ENCODE measurements at regions not wholly inside any gene's neighbourhood (a gene's known extent, or its start where the extent isn't known, plus 50 kb on each side); places are given as distances from the start of the nearest gene placed in this dataset.

DNA sequence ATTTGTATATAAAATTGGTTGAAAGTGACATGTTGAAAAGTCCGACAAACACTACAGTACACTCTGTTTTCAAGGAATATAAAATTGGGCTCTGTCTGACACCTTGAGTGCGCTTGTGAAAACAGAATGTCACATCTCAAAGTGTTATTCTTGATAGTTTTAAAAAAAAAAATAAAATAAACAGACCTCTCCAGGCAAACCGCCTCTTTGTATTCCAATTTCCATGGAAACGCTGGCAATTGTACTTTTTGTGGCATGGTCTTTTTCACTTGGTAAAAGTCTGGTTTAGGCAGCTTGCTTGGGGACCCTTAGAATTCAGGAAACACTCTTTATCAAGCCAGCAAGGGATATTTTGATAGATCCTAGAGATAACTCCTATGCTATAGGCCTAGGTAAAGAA is 302.5 kb downstream of the RAB28 start:
- no peak for DNase-seq (ENCODE audit: low spot score)

DNA sequence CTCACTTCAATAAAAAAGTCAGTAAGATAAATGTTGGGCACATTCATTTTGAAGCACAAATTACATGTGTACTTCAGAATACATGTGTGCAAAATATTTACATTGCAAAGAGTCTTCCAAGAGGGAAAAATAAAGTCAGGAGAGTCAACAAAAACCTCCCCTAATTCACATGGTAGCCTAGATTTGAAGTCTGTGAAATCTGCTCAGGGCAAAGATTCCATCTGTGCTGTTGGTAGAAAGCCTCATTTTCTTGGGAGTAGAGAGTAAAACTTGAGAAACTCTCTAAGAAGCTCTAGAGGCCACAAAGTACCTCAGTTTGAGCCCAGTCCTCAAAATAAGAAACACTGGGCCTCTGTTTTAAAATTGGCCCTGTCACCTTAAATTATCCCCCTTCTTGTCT is 303.4 kb downstream of the RAB28 start:
- DNase-seq (ENCODE audit: low spot score): no peak

DNA sequence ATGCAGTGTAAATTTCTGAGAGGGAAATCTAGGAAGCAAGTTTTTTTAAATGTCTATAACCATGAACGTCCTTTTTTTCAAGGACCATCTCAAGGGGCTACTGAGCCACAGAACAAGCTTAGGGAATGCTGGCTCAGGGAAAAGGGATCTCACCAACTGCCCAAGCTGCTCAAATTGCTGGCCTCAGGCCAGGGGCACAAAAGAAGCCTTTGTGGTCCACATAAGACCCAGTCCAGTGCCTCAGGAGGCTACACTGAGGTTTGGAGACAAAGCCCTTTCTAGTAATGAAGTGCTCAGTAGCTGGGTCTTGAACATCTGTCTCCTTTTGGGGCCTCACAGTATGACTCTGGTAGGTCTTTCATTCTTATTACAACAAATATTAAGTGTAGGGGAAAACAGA is 305.5 kb downstream of the RAB28 start:
- DNase-seq (ENCODE audit: low spot score): no peak

DNA sequence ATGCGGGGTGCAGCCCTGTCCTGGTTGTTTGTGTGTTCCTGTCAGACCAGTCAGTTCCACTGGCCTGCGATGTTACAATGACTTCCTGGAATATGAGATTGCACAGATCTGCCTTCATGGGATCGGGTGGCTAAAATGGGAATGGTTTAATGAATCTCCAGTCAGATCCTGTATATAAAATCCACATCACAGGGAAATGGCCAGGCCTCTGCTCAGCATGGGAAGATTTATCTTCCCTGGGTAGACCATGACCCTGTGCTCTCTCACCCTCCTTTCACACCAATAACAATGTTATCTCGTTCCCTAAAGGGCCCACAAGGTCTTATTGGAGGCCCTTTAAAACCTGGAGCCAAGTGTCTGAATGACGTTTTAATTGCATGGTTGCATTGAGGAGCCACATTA is 307.4 kb downstream of the RAB28 start:
- no peak for DNase-seq (ENCODE audit: low spot score)

DNA sequence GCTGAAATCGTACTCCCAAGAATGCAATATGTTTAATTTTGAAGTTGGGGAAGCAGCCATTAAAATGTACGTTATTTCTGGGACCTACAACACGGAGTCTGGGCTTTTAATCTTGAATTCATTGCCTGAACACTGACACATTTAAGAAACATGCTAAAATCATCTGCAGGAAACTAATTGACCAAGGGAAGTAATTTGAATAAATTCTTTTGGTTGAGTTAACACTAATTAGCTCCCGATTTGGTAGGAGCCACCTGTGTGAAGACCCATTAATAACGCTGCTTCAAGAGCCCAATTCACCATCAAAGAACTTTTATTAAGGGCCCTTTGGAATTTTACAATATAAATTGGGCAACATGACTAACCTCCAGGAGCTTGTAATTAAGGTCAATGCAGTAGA is 309.2 kb downstream of the RAB28 start:
- no peak for DNase-seq (ENCODE audit: low spot score)

DNA sequence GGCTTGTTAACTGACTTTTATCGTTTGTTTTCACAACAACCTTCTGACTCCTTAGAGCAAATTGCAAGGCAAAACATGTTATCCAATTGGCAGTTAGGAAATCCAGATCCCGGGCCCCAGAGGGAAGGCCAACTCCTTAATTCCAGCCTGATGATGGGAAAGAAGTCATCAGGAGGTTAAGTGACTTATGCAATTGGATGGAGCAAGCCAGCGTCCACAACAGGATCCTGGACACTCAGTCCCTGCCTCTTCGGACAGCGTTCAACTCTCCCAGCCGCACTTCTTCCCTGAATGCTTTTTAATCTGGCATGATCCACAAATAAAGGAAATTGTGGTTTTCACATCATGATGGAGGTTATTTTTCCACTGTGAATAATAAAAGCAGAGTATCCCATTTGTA is 310.1 kb downstream of the RAB28 start:
- no peak for DNase-seq (ENCODE audit: low spot score)

DNA sequence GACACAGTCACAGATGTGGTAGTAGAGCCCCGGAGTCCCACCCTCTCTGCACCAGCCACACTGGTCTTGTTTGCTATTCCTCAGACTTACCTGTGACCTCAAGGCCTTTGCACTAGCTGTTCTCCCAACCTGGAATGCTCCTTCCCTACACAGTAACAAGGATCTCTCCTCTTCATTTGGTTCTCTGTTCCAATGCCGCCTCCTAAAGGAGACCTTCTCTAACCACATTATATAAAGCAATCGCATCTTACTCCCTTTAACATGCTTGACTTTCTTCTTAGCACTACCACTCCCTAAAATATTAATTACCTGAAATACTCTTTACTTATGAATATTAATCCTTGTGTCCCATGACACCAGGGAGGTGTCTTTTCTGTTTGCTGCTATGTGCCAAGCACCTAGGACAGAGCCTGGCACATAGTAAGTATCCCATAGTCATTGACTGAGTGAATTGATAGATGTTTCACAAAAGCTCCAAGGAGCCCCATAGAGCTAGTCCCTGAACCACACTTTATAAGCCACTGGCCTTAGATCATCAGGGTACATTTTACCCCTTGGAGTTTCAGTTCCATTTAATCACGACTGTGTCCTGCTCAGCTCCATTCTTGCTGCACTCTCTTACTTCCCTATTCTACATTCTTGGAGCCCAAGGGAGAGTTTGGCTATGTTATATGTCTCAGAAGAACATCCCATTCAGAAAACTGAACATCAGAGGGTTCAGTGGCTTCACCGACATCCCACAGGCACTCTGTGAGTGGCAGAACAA is 312.7 kb downstream of the RAB28 start:
- DNase-seq (ENCODE audit: low spot score): no peak

DNA sequence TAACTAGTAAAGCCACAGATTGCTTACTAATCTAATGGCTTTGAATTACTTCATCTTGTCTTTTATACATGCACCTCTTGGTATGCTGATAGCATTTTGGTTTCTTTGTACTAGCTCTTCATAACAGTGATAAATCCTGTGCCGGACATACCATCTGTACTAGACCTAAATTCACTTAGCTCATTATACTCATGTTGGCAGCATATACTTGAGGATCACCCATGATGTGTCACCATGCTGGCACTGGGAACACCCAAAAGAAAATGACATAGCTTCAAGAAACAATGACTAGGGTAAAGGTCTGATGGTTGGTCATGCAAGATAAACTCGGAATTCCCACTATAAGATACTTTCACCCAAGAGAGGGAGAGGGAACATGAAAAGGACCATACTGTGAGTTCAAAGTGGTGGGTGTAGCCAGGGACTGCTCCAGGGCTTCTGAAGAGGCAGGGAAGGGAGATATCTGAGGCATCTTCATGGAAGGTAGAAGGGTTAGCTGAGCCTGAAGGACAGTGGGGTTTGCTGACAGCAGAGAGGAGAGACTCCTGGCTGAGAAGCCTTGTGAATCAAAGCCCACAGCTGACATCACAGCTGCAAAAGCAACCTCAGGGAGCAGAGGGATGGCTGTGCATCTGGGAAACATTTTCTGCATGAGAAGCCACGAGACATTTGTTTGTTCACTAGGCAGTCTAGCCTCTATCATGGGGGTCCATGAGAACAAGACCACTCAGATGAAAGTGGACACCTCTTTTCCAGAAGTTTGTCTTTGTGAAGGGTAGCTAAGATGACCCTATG is 314.2 kb downstream of the RAB28 start:
- no peak for DNase-seq (ENCODE audit: low spot score)

DNA sequence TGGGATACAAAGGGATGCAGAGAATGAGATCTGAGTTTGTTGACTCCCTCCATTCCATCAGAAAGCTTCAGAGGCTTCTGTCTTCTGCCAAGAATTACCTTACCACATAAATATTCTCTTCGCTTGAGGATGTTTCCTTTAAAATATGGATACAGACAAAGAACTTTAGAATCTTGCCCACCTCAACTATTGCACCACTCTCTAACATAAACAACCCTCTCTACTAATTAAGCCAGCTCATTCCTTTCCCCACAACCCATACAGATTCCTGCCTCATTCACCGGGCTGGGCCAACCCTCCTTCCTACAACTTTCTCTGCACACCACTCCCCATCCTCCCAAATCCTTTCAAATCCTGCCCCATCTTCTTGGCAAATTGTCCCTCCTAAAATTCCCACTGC is 315.8 kb downstream of the RAB28 start:
- DNase-seq (ENCODE audit: low spot score): no peak

DNA sequence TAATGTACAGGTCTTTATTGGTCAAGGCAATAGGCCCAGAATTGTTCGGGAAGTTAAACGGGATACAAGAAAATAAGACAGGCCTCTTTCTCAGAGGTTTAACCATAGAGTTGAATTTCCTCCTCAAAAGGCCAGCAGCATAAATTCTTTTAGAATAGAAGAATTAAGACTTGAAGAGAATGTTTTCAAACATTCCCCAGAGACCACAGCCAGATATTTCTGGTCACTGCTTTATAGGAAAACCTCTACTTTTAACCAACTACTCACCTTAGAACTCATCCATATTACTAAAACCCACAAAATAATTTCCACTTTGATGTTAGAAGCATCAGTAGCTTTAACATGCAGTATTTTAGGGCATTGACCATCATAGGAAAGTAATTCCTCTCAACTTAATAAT is 317.9 kb downstream of the RAB28 start:
- no peak for DNase-seq (ENCODE audit: low spot score)

DNA sequence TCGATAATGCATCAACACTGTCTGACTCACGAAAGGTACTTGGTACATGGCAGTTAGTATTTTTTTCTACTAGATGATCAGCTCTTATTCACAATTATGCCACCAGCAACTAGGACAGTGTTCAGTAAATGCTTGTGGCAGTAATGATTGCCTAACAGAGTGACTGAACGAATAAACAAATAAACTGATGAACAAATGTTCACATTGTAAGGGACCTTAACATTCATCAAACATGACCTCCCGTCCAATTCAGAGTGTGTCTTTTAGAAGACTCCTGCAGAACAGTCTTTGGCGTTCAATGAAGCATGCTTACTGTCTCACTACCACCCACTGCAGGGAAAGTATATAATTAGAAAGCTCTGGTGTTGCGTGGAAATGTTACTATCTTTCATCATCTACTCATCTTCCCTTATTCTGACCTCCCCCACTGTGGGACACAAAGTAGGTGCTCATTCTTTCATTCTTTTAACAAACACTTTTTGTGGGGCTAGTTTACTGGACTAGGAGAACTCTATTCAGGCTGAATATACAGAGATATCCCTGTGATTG is 319.3 kb downstream of the RAB28 start:
- DNase-seq (ENCODE audit: low spot score): no peak

DNA sequence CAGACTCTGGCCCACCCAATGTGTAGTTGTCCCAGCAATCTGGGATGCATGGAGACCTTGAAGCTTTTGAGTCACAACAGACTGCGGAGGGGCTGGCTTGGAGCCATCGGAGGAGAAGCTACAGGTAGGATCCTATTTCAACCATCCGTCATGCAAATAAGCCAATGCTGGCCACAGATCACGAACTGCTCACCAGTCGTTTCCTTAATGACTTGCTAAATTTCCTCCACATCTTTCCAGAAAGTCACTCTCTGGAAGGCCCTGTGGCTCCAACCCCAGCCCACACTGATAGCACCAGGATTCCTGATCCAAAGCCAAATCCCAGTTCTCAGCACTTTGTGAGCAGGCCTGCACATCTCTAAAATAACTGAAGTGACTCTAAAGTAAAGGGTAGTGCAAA is 321.3 kb downstream of the RAB28 start:
- no peak for DNase-seq (ENCODE audit: low spot score)

DNA sequence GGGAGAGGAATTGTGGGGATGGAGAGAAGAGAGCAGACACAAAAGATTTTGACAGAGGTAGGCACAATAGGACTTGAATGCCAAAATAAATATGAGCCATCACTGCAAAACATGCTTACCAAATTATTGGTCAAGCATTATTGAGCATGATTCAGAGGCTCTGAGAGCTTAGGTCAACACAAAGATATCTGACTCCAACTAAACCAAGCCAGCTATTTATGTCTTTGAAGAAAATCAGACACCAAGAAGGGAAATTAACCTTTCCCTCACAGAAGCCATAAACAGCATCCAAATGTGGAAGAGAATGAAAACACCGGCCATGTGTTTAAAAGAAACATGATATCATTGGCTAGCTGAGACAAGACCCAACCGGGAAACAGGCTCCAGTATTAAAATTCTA is 323.2 kb downstream of the RAB28 start:
- no peak for DNase-seq (ENCODE audit: low spot score)

DNA sequence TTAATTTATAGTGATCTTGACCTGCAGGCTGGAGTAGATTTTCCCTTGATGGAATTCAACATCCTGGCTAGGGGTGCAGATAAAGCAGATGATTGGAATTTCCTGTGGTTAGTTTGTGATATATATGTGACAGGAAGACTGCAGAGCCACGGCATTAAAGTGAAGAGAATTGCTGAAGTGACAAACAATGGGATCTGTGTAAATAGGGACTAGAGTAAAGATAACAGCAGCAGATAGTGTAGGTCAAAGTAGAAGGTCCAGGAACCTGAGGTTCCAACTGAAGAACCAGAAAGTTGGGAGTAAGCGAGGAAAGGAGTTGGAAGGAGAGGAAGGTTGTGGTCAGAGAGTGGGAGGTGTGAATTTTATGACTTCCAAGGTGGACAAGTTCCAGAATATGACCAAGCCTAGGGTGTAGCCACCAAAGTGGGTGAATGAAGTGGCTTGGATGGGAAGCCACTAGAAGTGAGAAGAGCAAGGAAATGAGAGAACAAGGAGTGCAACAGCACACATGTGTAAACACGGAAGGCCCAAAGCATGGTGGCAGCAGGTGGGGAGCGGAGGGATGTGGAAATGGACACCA is 325.0 kb downstream of the RAB28 start:
- no peak for DNase-seq (ENCODE audit: low spot score)

DNA sequence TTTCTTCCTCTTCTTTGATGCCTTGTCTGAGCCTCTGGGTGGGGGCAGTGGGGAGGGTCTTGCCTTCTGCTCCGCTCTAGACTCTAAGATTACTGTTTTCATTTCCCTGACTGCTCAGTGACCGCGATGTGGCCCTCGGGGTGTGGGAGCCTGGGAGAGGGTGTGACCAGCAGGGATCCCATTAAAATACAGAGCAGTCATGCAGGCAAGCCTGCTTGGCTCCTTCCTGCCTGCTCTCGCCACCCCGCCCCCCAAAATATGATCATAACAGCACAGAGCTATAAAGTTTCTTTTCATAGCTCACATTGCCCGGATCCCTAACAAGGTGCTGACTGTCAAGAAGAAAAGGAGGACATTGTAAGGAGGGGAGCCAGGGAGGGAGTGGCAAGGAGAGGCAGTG is 332.9 kb downstream of the RAB28 start:
- DNase-seq (ENCODE audit: low spot score): no peak

DNA sequence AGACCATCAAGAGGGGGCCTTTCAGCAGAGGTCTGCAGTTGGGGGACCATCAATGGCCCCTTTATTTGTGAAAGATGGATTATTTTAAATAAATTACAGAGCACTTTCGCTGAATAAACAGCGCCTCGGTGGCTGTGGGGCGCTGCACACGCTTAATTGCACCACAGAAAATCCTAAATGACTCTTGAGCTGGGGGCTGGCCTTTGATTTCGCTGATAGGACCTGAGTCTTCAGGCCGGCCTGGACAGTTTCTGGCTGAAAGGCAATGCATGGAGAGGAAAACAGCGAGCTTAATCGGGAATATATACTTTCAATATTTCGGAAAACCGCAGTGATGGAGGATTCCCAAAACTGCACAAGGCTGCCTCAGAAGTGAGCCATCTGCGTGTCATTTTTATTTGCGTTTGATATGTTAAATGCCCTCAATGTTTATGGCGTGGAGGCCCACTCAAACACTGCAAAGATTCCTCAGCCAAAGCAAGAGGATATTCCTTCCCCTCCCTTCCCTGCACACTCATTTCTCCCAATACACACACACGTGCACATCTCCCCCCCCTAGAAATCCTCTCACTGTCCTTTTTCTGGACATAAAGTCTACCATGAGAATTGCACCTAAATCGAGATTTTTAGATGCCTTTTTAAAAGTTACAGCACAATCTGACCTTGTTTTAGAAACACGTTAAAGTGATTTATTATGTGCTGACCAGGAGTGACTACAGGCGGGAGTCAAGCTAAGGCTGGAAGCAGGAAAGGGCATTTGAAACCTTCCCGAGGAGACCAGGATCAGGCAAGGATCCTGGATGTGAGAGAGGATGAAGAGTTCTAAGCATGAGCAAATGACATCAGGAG is 340.7 kb downstream of the RAB28 start:
- DNase-seq (ENCODE audit: low spot score): no peak

DNA sequence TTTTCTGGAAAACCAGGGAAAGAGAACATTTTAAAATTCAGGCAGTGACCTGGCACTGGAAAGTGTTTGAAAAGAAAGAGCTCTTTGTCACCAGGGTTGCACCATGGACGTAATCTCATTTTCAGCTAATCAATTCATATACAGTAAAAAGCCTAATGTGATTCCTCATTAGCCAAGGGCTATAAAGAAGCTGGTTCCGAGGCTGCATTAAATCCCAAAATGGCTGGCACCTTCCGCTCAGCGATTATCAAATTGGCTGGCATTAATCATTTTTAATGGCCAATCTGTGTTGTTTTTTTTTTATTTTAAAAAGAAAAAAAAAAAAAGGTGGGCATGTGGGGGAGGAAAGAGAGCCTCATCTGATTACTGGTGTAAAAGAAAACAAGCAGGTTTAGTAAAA is 341.4 kb downstream of the RAB28 start:
- no peak for DNase-seq (ENCODE audit: low spot score)

DNA sequence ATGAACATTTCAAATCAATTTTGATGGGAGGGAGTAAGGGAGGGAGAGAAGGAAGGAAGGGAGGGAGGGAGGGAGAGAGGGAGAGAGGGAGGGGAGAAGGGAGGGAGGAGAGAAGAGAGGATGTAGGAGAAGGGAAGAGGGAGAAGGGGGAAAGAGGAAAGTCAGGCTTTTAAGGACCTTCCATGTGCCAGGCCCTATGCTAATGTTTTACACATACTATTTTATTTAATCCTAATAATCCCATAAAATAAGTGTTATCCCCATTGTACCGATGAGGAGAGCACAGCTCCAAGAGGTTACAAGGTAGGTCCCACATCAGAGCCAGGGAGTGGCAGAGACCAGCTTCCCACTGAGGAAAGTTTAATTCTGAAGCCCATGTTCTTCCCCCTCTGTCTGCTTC is 341.9 kb downstream of the RAB28 start:
- no peak for DNase-seq (ENCODE audit: low spot score)

DNA sequence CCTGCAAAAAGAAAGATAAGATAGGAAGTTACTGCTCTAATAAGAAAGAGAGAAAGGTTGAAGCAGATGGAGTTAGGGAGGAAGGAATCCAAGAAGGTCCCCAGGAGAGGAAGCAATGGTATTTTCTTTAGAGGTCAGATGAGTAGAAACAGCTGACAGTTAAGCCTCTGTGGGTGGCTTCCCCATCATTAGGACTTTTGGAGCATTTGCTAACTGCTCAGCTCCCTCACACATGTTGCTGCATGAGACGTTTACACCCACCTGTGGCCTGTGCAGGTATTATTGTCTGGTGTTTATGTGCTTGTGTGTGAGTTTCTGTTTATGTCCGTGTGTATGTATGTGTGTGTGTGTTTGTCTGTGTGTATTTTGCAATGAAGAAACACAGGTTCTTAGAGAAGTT is 346.8 kb downstream of the RAB28 start:
- DNase-seq (ENCODE audit: low spot score): no peak

DNA sequence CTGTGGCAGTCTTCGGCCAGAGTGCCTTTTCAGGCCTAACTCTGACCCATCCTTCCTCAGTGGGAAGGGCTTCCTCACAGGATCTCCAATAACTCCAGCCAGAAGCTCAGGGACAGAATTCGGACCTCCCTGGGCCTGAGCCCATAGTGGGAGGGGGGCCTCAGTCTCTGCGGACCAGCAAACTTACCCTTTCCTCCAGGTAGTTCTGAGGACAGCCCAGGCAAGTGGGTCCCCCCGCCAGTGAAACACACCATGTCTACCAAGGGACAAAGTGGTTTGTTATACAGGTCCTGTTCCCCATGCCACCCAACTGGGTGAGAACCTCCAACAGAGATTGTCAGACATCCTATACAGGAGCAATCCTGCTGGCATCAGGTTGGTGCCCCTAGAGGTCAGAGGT is 350.4 kb downstream of the RAB28 start:
- no peak for DNase-seq (ENCODE audit: low spot score)

DNA sequence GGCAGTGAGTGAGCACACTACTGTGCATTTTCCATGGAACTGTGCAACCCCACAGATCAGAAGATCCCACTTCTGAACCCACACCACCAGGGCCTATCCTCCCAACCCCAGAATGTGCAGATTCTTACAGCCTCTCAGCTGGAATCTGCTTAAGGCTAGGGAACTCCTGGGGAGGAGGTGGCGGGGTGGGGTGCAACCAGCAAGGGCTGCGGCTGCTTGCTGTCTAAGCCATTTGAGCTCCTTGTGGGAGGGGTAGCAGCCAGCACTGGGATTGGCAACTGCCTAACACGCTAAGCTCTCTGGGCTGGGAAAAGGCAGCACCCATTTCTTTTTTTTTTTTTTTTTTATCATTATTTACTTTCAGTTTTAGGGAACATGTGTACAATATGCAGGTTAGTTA is 353.3 kb downstream of the RAB28 start:
- DNase-seq (ENCODE audit: low spot score): no peak

DNA sequence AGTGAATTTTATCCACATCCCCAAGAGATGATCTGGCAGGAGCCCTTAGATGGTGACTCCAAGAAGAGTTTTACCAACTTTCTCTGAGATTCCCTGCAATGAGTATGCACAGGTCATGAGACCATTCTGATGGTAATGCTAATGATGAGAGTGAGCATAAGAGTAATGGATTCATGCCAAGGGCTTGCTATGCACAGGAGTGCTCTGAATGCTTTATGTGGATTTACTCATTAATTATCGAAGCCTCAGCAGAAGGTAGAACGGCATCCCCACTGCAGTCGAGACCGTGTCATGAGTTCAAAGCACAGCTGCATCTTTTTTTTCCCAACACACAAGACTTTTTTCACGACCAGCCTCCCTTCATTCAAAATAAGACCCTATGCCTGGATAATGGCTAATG is 355.0 kb downstream of the RAB28 start:
- DNase-seq (ENCODE audit: low spot score): no peak
